Nephron progenitor cell (in vitro differentiated cells): ENCODE measurements at regions not wholly inside any gene's neighbourhood (a gene's known extent, or its start where the extent isn't known, plus 50 kb on each side); places are given as distances from the start of the nearest gene placed in this dataset.

Experiments used
- DNase-seq: peaks from one replicate; pipeline ENCODE4 v3.0.0; 2021
- H3K27ac Mint-ChIP-seq: 2 replicates; pipeline ENCODE4 v1.8.0; 2021; ENCODE audit warnings: mild to moderate bottlenecking, moderate library complexity, mixed read lengths
- H3K27me3 Mint-ChIP-seq: 2 replicates; pipeline ENCODE4 v1.8.0; 2021; ENCODE audit warnings: mild to moderate bottlenecking, low read depth, mixed read lengths; ENCODE audit not compliant: poor library complexity
- H3K36me3 Mint-ChIP-seq: 2 replicates; pipeline ENCODE4 v1.8.0; 2021; ENCODE audit warnings: low read depth, mixed read lengths
- H3K4me1 Mint-ChIP-seq: 2 replicates; pipeline ENCODE4 v1.8.0; 2021; ENCODE audit warnings: mixed read lengths
- H3K4me3 Mint-ChIP-seq: 2 replicates; pipeline ENCODE4 v1.8.0; 2021; ENCODE audit warnings: mild to moderate bottlenecking, moderate library complexity, mixed read lengths
- H3K9me3 Mint-ChIP-seq: 2 replicates; pipeline ENCODE4 v1.8.0; 2021; ENCODE audit warnings: mild to moderate bottlenecking, moderate library complexity, mixed read lengths
- TF ChIP-seq, protein P1 (sequence below): fragments of 200-600 bp; sonication (generic); IDR thresholded peaks from 2 replicates; pipeline ENCODE4 v1.5.0; 2021; ENCODE audit warnings: antibody characterized with exemption

DNA sequence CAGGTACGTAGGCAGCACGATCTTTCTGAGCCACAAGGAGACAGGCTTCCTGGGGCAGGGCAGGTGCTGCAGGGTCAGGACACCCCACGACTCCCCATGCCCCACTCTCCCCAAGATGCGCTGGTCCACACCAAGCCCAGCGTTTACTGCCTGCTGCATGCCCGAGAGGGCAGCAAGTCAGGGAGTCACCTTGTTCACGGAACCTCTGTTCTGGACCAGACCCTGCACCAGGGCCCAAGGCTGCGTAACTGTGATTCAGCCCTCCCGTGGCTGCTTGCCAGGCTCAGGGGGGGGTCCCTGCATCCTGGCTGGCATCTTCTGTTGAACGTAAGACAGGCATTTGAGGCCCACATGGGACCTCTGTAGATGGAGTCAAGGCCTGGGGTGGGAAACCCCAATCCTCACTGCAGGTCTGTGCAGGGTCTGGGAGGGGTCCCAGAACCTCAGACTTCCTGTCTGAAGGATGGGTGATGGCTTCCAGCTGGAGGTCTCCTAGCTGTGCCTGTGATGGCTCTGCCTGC lies 228.6 kb upstream of the RTL1 start:
- TF ChIP-seq, protein P1, sequence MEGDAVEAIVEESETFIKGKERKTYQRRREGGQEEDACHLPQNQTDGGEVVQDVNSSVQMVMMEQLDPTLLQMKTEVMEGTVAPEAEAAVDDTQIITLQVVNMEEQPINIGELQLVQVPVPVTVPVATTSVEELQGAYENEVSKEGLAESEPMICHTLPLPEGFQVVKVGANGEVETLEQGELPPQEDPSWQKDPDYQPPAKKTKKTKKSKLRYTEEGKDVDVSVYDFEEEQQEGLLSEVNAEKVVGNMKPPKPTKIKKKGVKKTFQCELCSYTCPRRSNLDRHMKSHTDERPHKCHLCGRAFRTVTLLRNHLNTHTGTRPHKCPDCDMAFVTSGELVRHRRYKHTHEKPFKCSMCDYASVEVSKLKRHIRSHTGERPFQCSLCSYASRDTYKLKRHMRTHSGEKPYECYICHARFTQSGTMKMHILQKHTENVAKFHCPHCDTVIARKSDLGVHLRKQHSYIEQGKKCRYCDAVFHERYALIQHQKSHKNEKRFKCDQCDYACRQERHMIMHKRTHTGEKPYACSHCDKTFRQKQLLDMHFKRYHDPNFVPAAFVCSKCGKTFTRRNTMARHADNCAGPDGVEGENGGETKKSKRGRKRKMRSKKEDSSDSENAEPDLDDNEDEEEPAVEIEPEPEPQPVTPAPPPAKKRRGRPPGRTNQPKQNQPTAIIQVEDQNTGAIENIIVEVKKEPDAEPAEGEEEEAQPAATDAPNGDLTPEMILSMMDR = no peak
- H3K4me1 Mint-ChIP-seq = peaks cover 47% of the 10 kb centered on the region
- no peak overlapping the region for H3K4me3 Mint-ChIP-seq
- H3K36me3 Mint-ChIP-seq = no peaks in the 10 kb centered on the region
- H3K27ac Mint-ChIP-seq = no peak overlapping the region
- no peak for DNase-seq
- H3K27me3 Mint-ChIP-seq = peaks cover 21% of the 10 kb centered on the region
- no peaks in the 10 kb centered on the region for H3K9me3 Mint-ChIP-seq

DNA sequence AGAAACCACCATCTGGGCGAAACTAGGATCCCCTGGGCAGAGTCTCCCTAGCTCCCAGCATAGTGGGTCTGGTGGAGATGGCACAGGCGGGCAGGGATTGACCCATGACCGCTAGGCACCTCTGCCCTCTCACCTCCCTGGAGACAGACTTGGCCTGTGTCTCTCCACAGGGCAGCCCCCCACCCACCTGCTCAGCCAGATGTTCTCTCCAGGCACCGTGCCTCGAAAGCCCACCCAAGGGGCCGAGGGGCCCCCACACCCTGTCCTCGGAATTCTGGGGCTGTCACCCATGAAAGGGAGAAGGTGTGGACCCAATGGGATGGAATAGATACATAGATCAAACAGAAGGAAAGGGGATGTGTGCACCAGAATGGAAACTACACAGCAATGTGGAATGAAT lies 229.1 kb upstream of the RTL1 start:
- peaks cover 42% of the 10 kb centered on the region for H3K4me1 Mint-ChIP-seq
- no peak overlapping the region for H3K27ac Mint-ChIP-seq
- H3K9me3 Mint-ChIP-seq = peaks cover under 1% of the 10 kb centered on the region
- TF ChIP-seq, protein P1 = no peak
- no peak for DNase-seq
- H3K36me3 Mint-ChIP-seq = no peaks in the 10 kb centered on the region
- H3K4me3 Mint-ChIP-seq = no peak overlapping the region
- peaks cover 21% of the 10 kb centered on the region for H3K27me3 Mint-ChIP-seq

DNA sequence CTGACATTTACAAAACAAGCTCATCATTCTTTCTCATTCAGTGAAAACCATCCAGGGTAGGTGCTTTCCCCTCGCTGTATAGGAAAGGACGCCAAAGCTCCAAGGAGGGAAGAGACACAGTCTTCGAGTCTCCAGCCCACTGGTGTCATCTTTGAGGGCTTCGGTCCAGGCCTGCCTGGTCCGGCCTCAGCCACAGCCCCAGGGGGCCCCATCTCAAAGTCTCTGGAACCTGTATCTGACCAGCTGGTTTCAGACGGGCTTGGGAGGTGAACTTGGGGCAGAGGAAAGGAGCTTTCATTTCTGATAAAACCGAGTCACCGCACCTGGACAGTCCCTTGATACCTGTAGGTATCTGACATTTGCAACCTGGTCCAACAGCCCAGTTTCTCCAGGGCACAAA lies 229.5 kb upstream of the RTL1 start:
- H3K27ac Mint-ChIP-seq = no peak overlapping the region
- H3K4me1 Mint-ChIP-seq = peaks cover 38% of the 10 kb centered on the region
- H3K4me3 Mint-ChIP-seq = no peak overlapping the region

DNA sequence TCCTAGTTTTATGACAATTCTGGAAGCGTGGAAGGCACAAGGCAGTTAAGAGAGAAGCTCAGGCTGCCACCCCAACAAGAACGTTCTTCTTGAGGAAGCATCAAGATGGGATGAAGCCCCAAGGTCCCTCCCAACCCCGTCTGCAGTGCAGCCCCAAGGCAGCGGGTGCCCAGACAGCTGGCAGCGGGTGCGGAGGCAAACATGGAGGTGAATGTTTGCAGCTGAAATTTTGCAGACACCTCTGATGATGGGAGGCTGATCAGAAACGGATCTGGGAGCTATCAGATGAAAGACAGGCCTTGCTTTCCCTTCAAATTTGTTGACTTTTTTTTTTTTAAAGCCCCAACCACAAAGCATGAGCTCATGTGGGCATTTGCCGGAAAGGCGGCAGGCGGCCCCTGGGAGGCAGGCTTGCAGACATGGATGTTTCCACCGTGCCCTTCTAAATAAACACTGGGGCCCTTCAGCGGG lies 230.7 kb upstream of the RTL1 start:
- TF ChIP-seq, protein P1 = no peak
- no peaks in the 10 kb centered on the region for H3K36me3 Mint-ChIP-seq
- peaks cover 18% of the 10 kb centered on the region for H3K27me3 Mint-ChIP-seq
- peak overlapping the region; percentile 15 for H3K27ac Mint-ChIP-seq
- peak overlapping the region; percentile 20 for H3K4me3 Mint-ChIP-seq
- peaks cover 31% of the 10 kb centered on the region for H3K4me1 Mint-ChIP-seq
- peaks cover 3% of the 10 kb centered on the region for H3K9me3 Mint-ChIP-seq
- DNase-seq = no peak

More for the DNA sequence above, 229.5 kb upstream of the RTL1 start:
- DNase-seq = no peak
- TF ChIP-seq, protein P1 = no peak
- Mint-ChIP-seq H3K36me3 (no peaks in the 10 kb centered on the region), H3K9me3 (peaks cover 3% of the 10 kb centered on the region), H3K27me3 (peaks cover 24% of the 10 kb centered on the region)

DNA sequence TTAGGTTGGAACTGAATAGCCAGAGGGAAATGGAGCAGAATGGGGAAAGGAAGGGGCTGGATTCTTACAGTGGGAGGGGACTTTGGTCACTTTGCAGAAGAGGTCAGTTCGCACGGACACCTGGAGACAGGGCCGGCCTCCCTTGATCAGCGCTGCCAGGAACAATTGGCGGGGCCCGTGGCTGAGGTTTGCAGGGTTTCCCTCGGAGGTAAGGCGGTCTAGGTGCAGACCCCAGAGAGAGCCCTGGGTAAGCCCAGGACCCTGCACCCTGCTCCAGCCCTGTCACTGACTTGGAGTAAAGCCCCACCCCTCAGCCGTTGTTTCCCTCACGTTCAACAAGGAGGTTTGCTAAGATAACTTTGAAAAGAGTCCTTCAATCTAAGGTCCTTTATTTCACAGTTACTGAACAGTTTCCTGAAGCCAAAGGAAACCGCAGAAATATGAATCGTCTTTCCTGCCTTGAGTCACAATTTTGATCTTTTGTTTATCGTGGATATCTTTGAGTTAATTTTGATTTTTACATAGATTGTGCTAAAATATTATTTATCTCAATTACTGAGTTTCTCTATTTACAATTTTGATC lies 231.4 kb upstream of the RTL1 start:
- peaks cover 6% of the 10 kb centered on the region for H3K9me3 Mint-ChIP-seq
- H3K4me1 Mint-ChIP-seq = peaks cover 25% of the 10 kb centered on the region
- H3K27ac Mint-ChIP-seq = peak overlapping the region; percentile 15
- peaks cover 12% of the 10 kb centered on the region for H3K27me3 Mint-ChIP-seq
- H3K36me3 Mint-ChIP-seq = no peaks in the 10 kb centered on the region
- no peak for DNase-seq
- TF ChIP-seq, protein P1 = no peak
- H3K4me3 Mint-ChIP-seq = peak overlapping the region; percentile 20
